Bronchial epithelial cell (primary cell): ENCODE measurements at regions not wholly inside any gene's neighbourhood (a gene's known extent, or its start where the extent isn't known, plus 50 kb on each side); places are given as distances from the start of the nearest gene placed in this dataset.

ENCODE experiments used
- DNase-seq: peaks from one replicate; pipeline ENCODE4 v3.0.0-alpha.2; 2010; ENCODE audit warnings: low read depth
- FAIRE-seq: peaks from 2 replicates; lab custom pipeline; 2011; peaks lifted over from hg19 to GRCh38; lab: Jason Lieb, UNC
- H3K27me3 ChIP-seq: 2 replicates; pipeline ENCODE4 v1.5.1; 2011; ENCODE audit warnings: low read length; ENCODE audit not compliant: control insufficient read depth, insufficient read depth
- H3K36me3 ChIP-seq: 2 replicates; pipeline ENCODE4 v1.5.1; 2011; ENCODE audit warnings: low read length; ENCODE audit not compliant: control insufficient read depth, insufficient read depth
- H3K4me3 ChIP-seq: 2 replicates; pipeline ENCODE4 v1.5.1; 2011; ENCODE audit warnings: mild to moderate bottlenecking, low read depth, low read length, control low read depth
- TF ChIP-seq, protein P1 (sequence below): IDR thresholded peaks from 2 replicates; pipeline ENCODE4 v1.5.1; 2011; ENCODE audit warnings: mild to moderate bottlenecking, moderate library complexity, low read length, control low read depth, inconsistent platforms; ENCODE audit not compliant: insufficient read depth, severe bottlenecking

DNA sequence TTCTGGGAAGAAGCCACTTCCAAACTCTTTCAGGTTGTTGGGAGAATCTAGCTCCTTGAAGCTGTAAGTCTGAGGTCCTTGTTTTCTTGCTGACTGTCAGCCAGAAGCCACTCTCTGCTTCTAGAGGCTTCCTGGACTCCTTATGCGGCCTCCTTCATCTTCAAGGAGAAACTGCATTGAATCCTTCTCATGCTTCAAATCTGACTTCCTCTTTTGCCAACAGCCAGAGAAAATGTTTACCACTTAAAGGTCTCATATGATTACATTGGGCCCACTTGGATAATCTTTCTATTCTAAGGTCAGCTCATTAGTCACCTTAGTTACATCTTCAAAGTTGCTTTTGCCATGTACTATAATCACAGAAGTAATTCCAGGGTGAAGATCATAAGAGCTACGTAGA is 327.0 kb downstream of the HNRNPD start:
- TF ChIP-seq, protein P1, sequence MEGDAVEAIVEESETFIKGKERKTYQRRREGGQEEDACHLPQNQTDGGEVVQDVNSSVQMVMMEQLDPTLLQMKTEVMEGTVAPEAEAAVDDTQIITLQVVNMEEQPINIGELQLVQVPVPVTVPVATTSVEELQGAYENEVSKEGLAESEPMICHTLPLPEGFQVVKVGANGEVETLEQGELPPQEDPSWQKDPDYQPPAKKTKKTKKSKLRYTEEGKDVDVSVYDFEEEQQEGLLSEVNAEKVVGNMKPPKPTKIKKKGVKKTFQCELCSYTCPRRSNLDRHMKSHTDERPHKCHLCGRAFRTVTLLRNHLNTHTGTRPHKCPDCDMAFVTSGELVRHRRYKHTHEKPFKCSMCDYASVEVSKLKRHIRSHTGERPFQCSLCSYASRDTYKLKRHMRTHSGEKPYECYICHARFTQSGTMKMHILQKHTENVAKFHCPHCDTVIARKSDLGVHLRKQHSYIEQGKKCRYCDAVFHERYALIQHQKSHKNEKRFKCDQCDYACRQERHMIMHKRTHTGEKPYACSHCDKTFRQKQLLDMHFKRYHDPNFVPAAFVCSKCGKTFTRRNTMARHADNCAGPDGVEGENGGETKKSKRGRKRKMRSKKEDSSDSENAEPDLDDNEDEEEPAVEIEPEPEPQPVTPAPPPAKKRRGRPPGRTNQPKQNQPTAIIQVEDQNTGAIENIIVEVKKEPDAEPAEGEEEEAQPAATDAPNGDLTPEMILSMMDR: no peak
- FAIRE-seq: no peak

GRCh38 chr4:82045267-82045666 is 328.5 kb downstream of the HNRNPD start:
- TF ChIP-seq, protein P1: no peak
- no peak overlapping the region for H3K4me3 ChIP-seq
- H3K27me3 ChIP-seq: peaks cover 5% of the 10 kb centered on the region
- FAIRE-seq (no peak), DNase-seq (no peak)
- no peaks in the 10 kb centered on the region for H3K36me3 ChIP-seq

More for the DNA sequence above, 327.0 kb downstream of the HNRNPD start:
- Histone ChIP-seq H3K36me3 (no peaks in the 10 kb centered on the region), H3K4me3 (no peak overlapping the region), H3K27me3 (peaks cover 5% of the 10 kb centered on the region)
- no peak for DNase-seq

DNA sequence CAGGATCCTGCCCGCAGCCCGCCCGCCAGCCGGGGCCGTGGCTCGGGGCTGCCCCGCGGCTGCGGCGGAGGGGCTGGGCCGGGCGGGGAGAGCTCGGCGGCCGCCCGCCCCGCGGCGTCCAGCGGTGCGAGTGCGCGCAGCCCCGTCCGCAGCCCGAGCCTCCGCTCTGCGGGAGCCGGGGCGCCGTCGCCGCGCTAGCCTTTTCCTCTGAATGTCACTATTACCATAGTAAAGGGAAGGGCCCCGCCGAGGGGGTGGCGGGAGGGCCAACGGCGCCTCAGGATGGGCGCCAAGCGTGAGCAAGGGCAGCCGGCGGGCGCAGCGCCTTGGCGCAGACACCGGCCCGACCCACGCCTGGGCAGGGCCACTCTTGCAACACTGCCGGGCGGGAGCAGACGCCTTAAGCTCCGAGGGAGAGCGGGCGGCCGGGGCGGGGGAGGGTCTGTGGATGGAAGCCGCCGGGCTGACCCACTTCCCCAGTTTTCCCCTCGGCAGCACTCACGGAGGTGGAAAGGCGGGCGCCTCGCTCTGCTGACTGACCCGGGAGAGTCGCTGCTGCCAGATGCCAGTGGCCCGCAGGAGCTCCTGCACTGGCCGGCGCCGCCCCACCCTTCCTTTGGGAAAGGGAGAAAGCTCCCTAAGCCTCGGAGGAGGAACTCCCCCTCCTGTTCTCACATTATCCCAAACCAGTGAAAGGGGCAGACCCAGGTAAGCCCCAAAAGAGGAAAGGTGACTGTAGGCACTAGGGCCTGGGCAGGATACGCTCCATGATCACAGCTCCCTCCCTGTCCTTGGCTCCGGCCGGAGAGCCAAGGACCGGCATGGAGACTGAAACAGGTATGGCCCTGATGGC is 329.4 kb downstream of the HNRNPD start:
- TF ChIP-seq, protein P1: no peak
- no peaks in the 10 kb centered on the region for H3K36me3 ChIP-seq
- H3K27me3 ChIP-seq: peaks cover 5% of the 10 kb centered on the region
- DNase-seq (peak; percentile 47), FAIRE-seq (no peak)
- peak overlapping the region; percentile 48 for H3K4me3 ChIP-seq

DNA sequence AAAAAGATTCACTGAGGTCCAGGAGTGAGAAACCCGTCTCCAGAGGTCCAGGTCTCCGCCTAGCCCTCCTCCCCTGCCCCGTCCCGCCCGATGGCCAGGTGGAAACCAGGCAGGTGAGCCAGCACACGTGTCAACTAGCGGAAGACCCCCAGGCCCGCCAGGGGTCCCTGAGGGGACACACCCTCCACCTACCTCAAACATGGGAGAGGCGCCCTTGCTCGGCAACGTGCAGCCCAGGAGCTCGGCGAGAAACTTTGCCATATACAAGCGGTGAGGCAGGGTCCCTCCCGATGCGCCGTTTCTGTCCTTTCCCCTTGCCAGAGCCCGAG is 330.0 kb downstream of the HNRNPD start:
- DNase-seq: no peak
- H3K27me3 ChIP-seq: peaks cover 5% of the 10 kb centered on the region
- FAIRE-seq: no peak

DNA sequence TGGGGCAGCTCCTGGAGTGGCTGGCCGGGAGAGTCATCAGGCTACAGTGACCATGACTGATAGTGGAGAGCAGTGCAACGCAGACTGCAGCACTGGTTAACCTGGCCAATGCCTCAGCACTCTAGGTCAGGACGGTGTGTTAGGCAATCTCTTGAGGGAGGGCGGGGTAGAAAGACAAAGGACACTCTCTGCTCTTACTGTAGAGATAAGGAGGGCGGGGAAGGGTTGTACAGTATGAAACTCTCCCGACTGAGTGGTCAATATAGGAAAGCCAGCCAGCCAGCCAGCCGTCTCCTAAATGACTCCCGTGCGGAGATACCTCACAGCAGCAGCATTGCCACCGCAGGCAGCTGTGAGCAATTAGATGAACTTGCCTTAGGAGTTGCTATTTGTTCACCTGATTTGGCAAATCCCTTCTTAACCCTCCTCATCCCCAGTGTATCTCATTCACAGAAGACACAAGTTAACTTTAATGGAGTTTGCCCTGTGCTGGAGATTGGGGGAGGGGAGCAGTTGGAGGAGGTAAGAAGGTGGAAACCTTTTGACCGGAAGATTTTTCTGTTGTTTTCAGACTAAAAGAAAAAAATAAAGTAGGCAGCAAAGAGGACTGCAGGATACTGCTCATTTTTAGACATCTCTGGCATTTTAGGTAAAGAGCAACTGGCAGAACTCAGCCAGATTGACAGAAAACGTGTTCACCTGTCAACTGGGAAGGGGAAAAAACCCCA is 330.5 kb downstream of the HNRNPD start:
- TF ChIP-seq, protein P1: no peak
- Histone ChIP-seq H3K27me3 (peaks cover 5% of the 10 kb centered on the region), H3K4me3 (peak overlapping the region; percentile 48), H3K36me3 (no peaks in the 10 kb centered on the region)
- FAIRE-seq: no peak
- peak; percentile 31 for DNase-seq

More for the DNA sequence above, 330.0 kb downstream of the HNRNPD start:
- Histone ChIP-seq H3K4me3 (peak overlapping the region; percentile 48), H3K36me3 (no peaks in the 10 kb centered on the region)
- TF ChIP-seq, protein P1: no peak
